Neuronal stem cell (in vitro differentiated cells): ENCODE measurements at regions not wholly inside any gene's neighbourhood (a gene's known extent, or its start where the extent isn't known, plus 50 kb on each side); places are given as distances from the start of the nearest gene placed in this dataset.

Source experiments
- DNase-seq: peaks from one replicate; pipeline ENCODE4 v3.0.0-alpha.2; 2013; ENCODE audit warnings: low spot score
- H2AFZ ChIP-seq: one replicate; pipeline ENCODE4 v1.6.1; 2013; ENCODE audit warnings: mild to moderate bottlenecking, low read length, inconsistent platforms
- H2AK5ac ChIP-seq: 2 replicates; pipeline ENCODE4 v1.6.1; 2013; ENCODE audit warnings: low read depth, mild to moderate bottlenecking, inconsistent platforms, low read length, moderate library complexity, mixed read lengths
- H2BK120ac ChIP-seq: 2 replicates; pipeline ENCODE4 v1.6.1; 2013; ENCODE audit warnings: low read depth, mild to moderate bottlenecking, inconsistent platforms, low read length, moderate library complexity, mixed read lengths
- H2BK12ac ChIP-seq: one replicate; pipeline ENCODE4 v1.6.1; 2013; ENCODE audit warnings: low read length, inconsistent platforms
- H2BK15ac ChIP-seq: 2 replicates; pipeline ENCODE4 v1.6.1; 2013; ENCODE audit warnings: mild to moderate bottlenecking, low read length, inconsistent platforms, mixed read lengths
- H2BK5ac ChIP-seq: one replicate; pipeline ENCODE4 v1.6.1; 2013; ENCODE audit warnings: inconsistent platforms, mild to moderate bottlenecking, low read length, moderate library complexity
- H3K14ac ChIP-seq: one replicate; pipeline ENCODE4 v1.6.1; 2013; ENCODE audit warnings: low read length, inconsistent platforms
- H3K18ac ChIP-seq: 2 replicates; pipeline ENCODE4 v1.6.1; 2013; ENCODE audit warnings: low read length, inconsistent platforms
- H3K23ac ChIP-seq: 2 replicates; pipeline ENCODE4 v1.6.1; 2013; ENCODE audit warnings: low read depth, mild to moderate bottlenecking, mixed read lengths, low read length, inconsistent platforms; ENCODE audit not compliant: poor library complexity
- H3K27ac ChIP-seq: replicated peaks from 3 replicates; pipeline ENCODE4 v1.5.1; 2013; ENCODE audit warnings: low read length, inconsistent platforms
- H3K27me3 ChIP-seq, 3 experiments: 2 replicates each; pipeline ENCODE4 v1.6.1; 2013; ENCODE audit warnings: low read length in 3 of 3, mild to moderate bottlenecking in 2 of 3, inconsistent platforms in 1 of 3, low read depth in 1 of 3, mixed read lengths in 1 of 3, moderate library complexity in 1 of 3; ENCODE audit not compliant: control insufficient read depth in 3 of 3, insufficient read depth in 3 of 3
- H3K36me3 ChIP-seq, 2 donors: replicated peaks in 1 of 2; 2 replicates each; pipeline ENCODE4 v1.6.1; 2013; ENCODE audit warnings: low read length in 2 of 2; ENCODE audit not compliant: control insufficient read depth in 2 of 2, insufficient read depth in 2 of 2
- H3K4ac ChIP-seq: 2 replicates; pipeline ENCODE4 v1.6.1; 2013; ENCODE audit warnings: inconsistent platforms, mild to moderate bottlenecking, low read length, moderate library complexity
- H3K4me1 ChIP-seq, 2 donors: 1 replicate in 1 of 2; 2 replicates in 1 of 2; pipeline ENCODE4 v1.6.1; 2013; ENCODE audit warnings: low read length in 2 of 2, low read depth in 1 of 2; ENCODE audit not compliant: control insufficient read depth in 2 of 2, insufficient read depth in 1 of 2
- H3K4me2 ChIP-seq: one replicate; pipeline ENCODE4 v1.6.1; 2013; ENCODE audit warnings: mild to moderate bottlenecking, low read length, inconsistent platforms; ENCODE audit not compliant: insufficient read depth, poor library complexity, severe bottlenecking
- H3K4me3 ChIP-seq, 2 donors: 2 replicates each; pipeline ENCODE4 v1.5.1; 2013; ENCODE audit warnings: low read length in 2 of 2, mild to moderate bottlenecking in 2 of 2, inconsistent platforms in 1 of 2, moderate library complexity in 1 of 2
- H3K79me1 ChIP-seq: one replicate; pipeline ENCODE4 v1.6.1; 2013; ENCODE audit warnings: low read depth, mild to moderate bottlenecking, inconsistent platforms, low read length, moderate library complexity
- H3K9ac ChIP-seq: one replicate; pipeline ENCODE4 v1.6.1; 2013; ENCODE audit warnings: mild to moderate bottlenecking, low read depth, low read length, inconsistent platforms; ENCODE audit not compliant: poor library complexity
- H3K9me3 ChIP-seq, 2 donors: replicated peaks in 1 of 2; 2 replicates each; pipeline versions ENCODE3 to v1.6.1; 2013; ENCODE audit warnings: low read length in 2 of 2, mild to moderate bottlenecking in 2 of 2, inconsistent platforms in 1 of 2, low read depth in 1 of 2, mixed read lengths in 1 of 2, moderate library complexity in 1 of 2; ENCODE audit not compliant: control insufficient read depth in 2 of 2, insufficient read depth in 1 of 2
- H4K8ac ChIP-seq: one replicate; pipeline ENCODE4 v1.6.1; 2013; ENCODE audit warnings: low read depth, mild to moderate bottlenecking, inconsistent platforms, low read length, moderate library complexity
- H4K91ac ChIP-seq: one replicate; pipeline ENCODE4 v1.6.1; 2013; ENCODE audit warnings: low read length, low read depth, mild to moderate bottlenecking, inconsistent platforms; ENCODE audit not compliant: poor library complexity
- WGBS, 2 donors: extraction: QIAGEN DNeasy Blood & Tissue Kit; methylation state at CpG; one replicate each; pipeline ENCODE4 v1.1.7; 2013; ENCODE audit warnings: missing lambda C conversion rate in 2 of 2, mixed read lengths in 1 of 2; ENCODE audit not compliant: insufficient read length in 2 of 2, insufficient replicate concordance in 1 of 2; ENCODE audit errors: extremely low coverage in 2 of 2; 5-methylcytosine and 5-hydroxymethylcytosine counted together

- no peaks in the 10 kb centered on the region for H3K4me1 ChIP-seq
- no peaks in the 10 kb centered on the region for H3K36me3 ChIP-seq
- H2AFZ ChIP-seq: no peak overlapping the region
- no peak overlapping the region for H2BK15ac ChIP-seq
- H2BK5ac ChIP-seq: no peak overlapping the region
- no peak overlapping the region for H3K9ac ChIP-seq
- H3K27me3 ChIP-seq: no peaks in the 10 kb centered on the region
- H3K14ac ChIP-seq: no peak overlapping the region
- no peak for DNase-seq
- no peak overlapping the region for H4K8ac ChIP-seq
- H3K4me2 ChIP-seq: no peak overlapping the region
- H2BK120ac ChIP-seq: no peak overlapping the region
- no peak overlapping the region for H2BK12ac ChIP-seq
- no peak overlapping the region for H3K4ac ChIP-seq
- H3K18ac ChIP-seq: no peak overlapping the region
- no peak overlapping the region for H3K23ac ChIP-seq
- H2AK5ac ChIP-seq: no peak overlapping the region
- H3K27ac ChIP-seq: no peak overlapping the region
- no CpG with 5 or more reads among the region's 3 CpGs for WGBS, 2 donors
- H3K79me1 ChIP-seq: no peaks in the 10 kb centered on the region
- no peak overlapping the region for H4K91ac ChIP-seq
- H3K9me3 ChIP-seq: no peaks in the 10 kb centered on the region
- no peak overlapping the region for H3K4me3 ChIP-seq
Measured at GRCh38 chr16:7992616-7993015, 597.7 kb downstream of the TMEM114 start.

GRCh38 chr16:7990626-7991260 lies 599.6 kb downstream of the TMEM114 start:
- Histone ChIP-seq H3K23ac (no peak overlapping the region), H3K14ac (no peak overlapping the region), H2BK15ac (no peak overlapping the region), H2AK5ac (no peak overlapping the region), H2BK5ac (no peak overlapping the region), H2AFZ (no peak overlapping the region), H3K27ac (no peak overlapping the region), H3K4me3 (no peak overlapping the region), H3K9me3 (no peaks in the 10 kb centered on the region), H3K27me3 (no peaks in the 10 kb centered on the region), H4K8ac (no peak overlapping the region), H3K4me1 (no peaks in the 10 kb centered on the region), H3K4me2 (no peak overlapping the region), H3K4ac (no peak overlapping the region), H3K36me3 (no peaks in the 10 kb centered on the region), H3K79me1 (no peaks in the 10 kb centered on the region), H3K9ac (no peak overlapping the region), H3K18ac (no peak overlapping the region), H2BK120ac (no peak overlapping the region), H2BK12ac (no peak overlapping the region), H4K91ac (no peak overlapping the region)
- WGBS, 2 donors: no CpG with 5 or more reads among the region's 11 CpGs
- DNase-seq: no peak

- no peak overlapping the region for H3K4me2 ChIP-seq
- no peak overlapping the region for H4K8ac ChIP-seq
- H3K27ac ChIP-seq: no peak overlapping the region
- no peak overlapping the region for H3K14ac ChIP-seq
- no peaks in the 10 kb centered on the region for H3K9me3 ChIP-seq
- H3K36me3 ChIP-seq: no peaks in the 10 kb centered on the region
- no peak overlapping the region for H2BK15ac ChIP-seq
- no peak for DNase-seq
- H3K4me3 ChIP-seq: no peak overlapping the region
- no peak overlapping the region for H2BK12ac ChIP-seq
- H4K91ac ChIP-seq: no peak overlapping the region
- H3K23ac ChIP-seq: no peak overlapping the region
- H3K18ac ChIP-seq: no peak overlapping the region
- H3K27me3 ChIP-seq: no peaks in the 10 kb centered on the region
- H2BK5ac ChIP-seq: no peak overlapping the region
- no peaks in the 10 kb centered on the region for H3K79me1 ChIP-seq
- H3K9ac ChIP-seq: no peak overlapping the region
- no peaks in the 10 kb centered on the region for H3K4me1 ChIP-seq
- WGBS, 2 donors: no CpG with 5 or more reads among the region's 3 CpGs
- H2AK5ac ChIP-seq: no peak overlapping the region
- no peak overlapping the region for H2BK120ac ChIP-seq
- no peak overlapping the region for H3K4ac ChIP-seq
- H2AFZ ChIP-seq: no peak overlapping the region
Measured at GRCh38 chr16:7983676-7984075, 606.6 kb downstream of the TMEM114 start.

- WGBS, 2 donors: no CpG with 5 or more reads among the region's 2 CpGs
- no peak overlapping the region for H4K91ac ChIP-seq
- no peak overlapping the region for H3K14ac ChIP-seq
- H3K23ac ChIP-seq: no peak overlapping the region
- H2AK5ac ChIP-seq: no peak overlapping the region
- H3K9me3 ChIP-seq: no peaks in the 10 kb centered on the region
- H3K27me3 ChIP-seq: no peaks in the 10 kb centered on the region
- H3K9ac ChIP-seq: no peak overlapping the region
- H3K4me3 ChIP-seq: no peak overlapping the region
- DNase-seq: no peak
- H2BK120ac ChIP-seq: no peak overlapping the region
- H2AFZ ChIP-seq: no peak overlapping the region
- no peak overlapping the region for H2BK12ac ChIP-seq
- no peak overlapping the region for H2BK5ac ChIP-seq
- no peak overlapping the region for H3K18ac ChIP-seq
- H3K36me3 ChIP-seq: no peaks in the 10 kb centered on the region
- no peak overlapping the region for H3K4me2 ChIP-seq
- H2BK15ac ChIP-seq: no peak overlapping the region
- no peaks in the 10 kb centered on the region for H3K79me1 ChIP-seq
- no peak overlapping the region for H3K4ac ChIP-seq
- no peak overlapping the region for H4K8ac ChIP-seq
- no peak overlapping the region for H3K27ac ChIP-seq
- no peaks in the 10 kb centered on the region for H3K4me1 ChIP-seq
Measured at GRCh38 chr16:7980133-7980483, 610.2 kb downstream of the TMEM114 start.
